Mesendoderm (in vitro differentiated cells): ENCODE measurements at regions not wholly inside any gene's neighbourhood (a gene's known extent, or its start where the extent isn't known, plus 50 kb on each side); places are given as distances from the start of the nearest gene placed in this dataset.

ENCODE experiments used
- DNase-seq: peaks from one replicate; pipeline ENCODE4 v3.0.0; 2013
- H2AK5ac ChIP-seq: 2 replicates; pipeline ENCODE4 v1.6.1; 2013; ENCODE audit warnings: low read length, inconsistent platforms
- H2BK120ac ChIP-seq: 2 replicates; pipeline ENCODE4 v1.6.1; 2013; ENCODE audit warnings: low read depth, mild to moderate bottlenecking, low read length, moderate library complexity, mixed read lengths
- H2BK15ac ChIP-seq: replicated peaks from 2 replicates; pipeline ENCODE4 v1.6.1; 2013; ENCODE audit warnings: low read depth, mild to moderate bottlenecking, moderate library complexity
- H2BK5ac ChIP-seq: 2 replicates; pipeline ENCODE4 v1.6.1; 2013; ENCODE audit warnings: low read length, inconsistent platforms
- H3K18ac ChIP-seq: 2 replicates; pipeline ENCODE4 v1.6.1; 2013; ENCODE audit warnings: mild to moderate bottlenecking, low read length, mixed read lengths
- H3K23ac ChIP-seq: one replicate; pipeline ENCODE4 v1.6.1; 2013; ENCODE audit warnings: low read length
- H3K27ac ChIP-seq: 2 replicates; pipeline ENCODE4 v1.5.1; 2013; ENCODE audit warnings: low read depth, mild to moderate bottlenecking, inconsistent platforms, low read length, moderate library complexity
- H3K27me3 ChIP-seq: 2 replicates; pipeline ENCODE4 v1.6.1; 2013; ENCODE audit warnings: low read length, control low read depth, mild to moderate bottlenecking, inconsistent platforms; ENCODE audit not compliant: insufficient read depth, poor library complexity
- H3K36me3 ChIP-seq: 2 replicates; pipeline ENCODE4 v1.6.1; 2013; ENCODE audit warnings: low read length, inconsistent platforms; ENCODE audit not compliant: control insufficient read depth, insufficient read depth
- H3K4ac ChIP-seq: one replicate; pipeline ENCODE4 v1.6.1; 2013; ENCODE audit warnings: low read depth, mild to moderate bottlenecking, low read length, moderate library complexity
- H3K4me1 ChIP-seq: 2 replicates; pipeline ENCODE4 v1.6.1; 2013; ENCODE audit warnings: low read depth, low read length, inconsistent platforms; ENCODE audit not compliant: control insufficient read depth
- H3K4me2 ChIP-seq: 2 replicates; pipeline ENCODE4 v1.6.1; 2013; ENCODE audit warnings: low read length
- H3K4me3 ChIP-seq: 2 replicates; pipeline ENCODE4 v1.5.1; 2013; ENCODE audit warnings: mild to moderate bottlenecking, low read length
- H3K56ac ChIP-seq: one replicate; pipeline ENCODE4 v1.6.1; 2013; ENCODE audit warnings: low read length
- H3K79me1 ChIP-seq: 2 replicates; pipeline ENCODE4 v1.6.1; 2013; ENCODE audit warnings: low read length, inconsistent platforms
- H3K79me2 ChIP-seq: 2 replicates; pipeline ENCODE4 v1.6.1; 2013; ENCODE audit warnings: mild to moderate bottlenecking, low read length; ENCODE audit not compliant: control insufficient read depth, insufficient read depth
- H3K9ac ChIP-seq: 2 replicates; pipeline ENCODE4 v1.6.1; 2013; ENCODE audit warnings: low read length, inconsistent platforms
- H4K5ac ChIP-seq: one replicate; pipeline ENCODE4 v1.6.1; 2013; ENCODE audit warnings: low read length
- H4K8ac ChIP-seq: one replicate; pipeline ENCODE4 v1.6.1; 2013; ENCODE audit warnings: low read depth, mild to moderate bottlenecking, control low read depth, low read length, moderate library complexity
- WGBS: extraction: QIAGEN DNeasy Blood & Tissue Kit; methylation state at CpG from one replicate; pipeline ENCODE4 v1.1.7; 2013; ENCODE audit warnings: low lambda C conversion rate, missing lambda C conversion rate; ENCODE audit not compliant: insufficient coverage; ENCODE audit errors: extremely low coverage; 5-methylcytosine and 5-hydroxymethylcytosine counted together

DNA sequence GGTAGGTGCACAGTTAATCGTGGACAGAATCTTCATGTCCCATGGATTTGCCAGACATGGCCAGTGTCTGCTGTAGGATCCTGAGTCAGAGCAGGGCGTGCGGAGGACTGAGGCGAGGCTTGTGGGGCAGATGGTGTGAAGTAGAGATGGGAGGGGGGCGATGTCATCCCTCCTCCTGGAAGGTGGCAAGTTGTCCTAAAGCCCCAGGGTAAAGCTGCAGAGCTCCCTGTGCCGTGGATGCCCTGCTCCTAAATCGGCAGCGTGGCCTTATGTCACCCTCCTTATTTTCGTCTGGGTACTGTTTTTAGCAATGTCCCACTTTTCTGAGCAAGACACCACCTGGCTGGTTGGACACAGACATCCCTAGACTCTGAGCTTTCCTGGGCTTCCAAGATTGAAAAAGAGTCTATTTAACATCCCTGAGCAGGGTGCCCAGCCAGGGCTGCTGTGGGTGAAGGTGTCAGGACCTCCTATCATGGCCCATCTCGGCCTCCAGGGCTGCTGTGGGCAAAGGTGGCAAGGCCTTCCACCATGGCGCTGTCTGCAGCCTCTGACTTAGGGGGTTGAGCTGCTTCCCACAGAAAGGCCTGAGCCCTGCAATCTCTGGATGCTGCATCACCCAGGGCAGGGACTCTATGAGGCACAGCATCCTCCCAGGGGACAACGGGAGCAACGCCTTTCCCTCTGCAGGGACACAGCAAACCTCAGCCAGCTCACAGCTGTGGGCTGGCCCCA is 145.4 kb downstream of the TTLL2 start:
- Histone ChIP-seq H3K9ac (no peak overlapping the region), H4K5ac (no peak overlapping the region), H2BK120ac (no peak overlapping the region), H3K4me2 (no peak overlapping the region), H3K4me1 (no peaks in the 10 kb centered on the region), H3K4me3 (no peak overlapping the region), H3K56ac (no peak overlapping the region), H3K27ac (no peak overlapping the region), H3K23ac (no peak overlapping the region), H3K36me3 (no peaks in the 10 kb centered on the region), H2BK15ac (no peak overlapping the region), H3K18ac (no peak overlapping the region), H3K79me2 (no peaks in the 10 kb centered on the region), H3K4ac (no peak overlapping the region), H3K79me1 (no peaks in the 10 kb centered on the region), H2AK5ac (no peak overlapping the region), H3K27me3 (no peaks in the 10 kb centered on the region), H4K8ac (no peak overlapping the region), H2BK5ac (no peak overlapping the region)
- no peak for DNase-seq
- no CpG with 5 or more reads among the region's 13 CpGs for WGBS

DNA sequence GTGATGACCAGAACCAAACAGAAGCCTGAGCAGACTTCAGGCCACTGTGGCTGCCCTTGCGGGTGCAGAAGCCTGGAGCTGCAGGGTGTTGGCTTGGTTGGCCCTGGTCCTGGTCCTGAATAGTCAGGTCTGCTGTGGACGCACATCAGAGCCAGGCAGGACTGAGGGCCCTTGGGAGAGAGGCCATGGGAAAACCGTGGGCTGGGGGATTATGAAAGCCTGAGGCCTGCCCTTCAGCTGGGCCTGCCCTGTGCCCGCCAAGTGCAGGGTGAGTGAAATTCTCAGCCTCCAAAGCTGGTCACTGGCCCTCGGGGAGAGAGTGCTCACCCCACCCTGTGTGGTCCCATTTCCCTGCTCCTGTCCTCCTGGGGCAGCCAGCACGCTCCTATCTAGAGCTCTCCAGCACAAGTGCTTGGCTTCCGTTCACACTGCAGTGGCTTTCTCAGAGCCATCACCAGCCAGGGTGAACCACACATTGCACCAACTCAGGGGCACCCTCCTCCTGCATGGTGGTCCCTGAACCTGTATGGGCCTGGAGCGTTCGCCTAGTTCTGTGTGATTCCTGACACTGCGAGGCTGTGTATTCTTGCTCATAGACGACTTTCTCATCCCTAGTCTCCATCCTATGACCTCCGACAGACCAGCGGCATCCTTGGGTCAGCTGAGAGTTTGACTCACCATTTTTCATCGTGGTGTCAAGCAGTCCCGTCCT is 146.1 kb downstream of the TTLL2 start:
- Histone ChIP-seq H3K79me2 (no peaks in the 10 kb centered on the region), H2BK5ac (no peak overlapping the region), H2BK120ac (no peak overlapping the region), H3K4me2 (no peak overlapping the region), H2BK15ac (no peak overlapping the region), H2AK5ac (no peak overlapping the region), H3K23ac (no peak overlapping the region), H3K27me3 (no peaks in the 10 kb centered on the region), H3K18ac (no peak overlapping the region), H3K4me1 (no peaks in the 10 kb centered on the region), H3K4me3 (no peak overlapping the region), H3K56ac (no peak overlapping the region), H3K4ac (no peak overlapping the region), H3K27ac (no peak overlapping the region), H3K9ac (no peak overlapping the region), H3K79me1 (no peaks in the 10 kb centered on the region), H3K36me3 (no peaks in the 10 kb centered on the region), H4K5ac (no peak overlapping the region), H4K8ac (no peak overlapping the region)
- no peak for DNase-seq
- WGBS = no CpG with 5 or more reads among the region's 15 CpGs

DNA sequence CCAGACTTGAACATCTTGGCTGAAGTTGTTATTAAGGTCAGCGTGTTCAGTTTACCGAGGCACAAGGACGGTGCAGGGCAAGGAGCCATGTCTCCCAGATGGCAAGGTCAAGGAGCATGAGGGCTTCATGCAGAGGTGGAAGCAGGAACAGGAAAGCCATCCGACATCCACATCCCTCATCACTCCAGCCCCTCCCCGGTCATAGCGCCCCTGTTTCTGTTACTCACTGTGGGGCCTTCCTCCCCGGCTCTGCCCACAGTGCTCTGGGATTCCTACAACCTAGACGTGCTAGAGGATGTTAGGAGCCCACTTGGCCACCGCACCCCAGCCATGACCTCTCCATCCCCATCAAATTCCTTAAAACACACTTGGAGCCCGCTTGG is 146.7 kb downstream of the TTLL2 start:
- no peaks in the 10 kb centered on the region for H3K36me3 ChIP-seq
- no peak overlapping the region for H2AK5ac ChIP-seq
- DNase-seq = no peak
- H3K27me3 ChIP-seq = no peaks in the 10 kb centered on the region
- no peak overlapping the region for H4K8ac ChIP-seq
- no peak overlapping the region for H3K18ac ChIP-seq
- no peaks in the 10 kb centered on the region for H3K79me1 ChIP-seq
- no CpG with 5 or more reads among the region's 10 CpGs for WGBS
- H3K79me2 ChIP-seq = no peaks in the 10 kb centered on the region
- H3K9ac ChIP-seq = no peak overlapping the region
- H3K4ac ChIP-seq = no peak overlapping the region
- H3K23ac ChIP-seq = no peak overlapping the region
- no peak overlapping the region for H2BK5ac ChIP-seq
- no peak overlapping the region for H2BK120ac ChIP-seq
- H3K4me1 ChIP-seq = no peaks in the 10 kb centered on the region
- H2BK15ac ChIP-seq = no peak overlapping the region
- no peak overlapping the region for H4K5ac ChIP-seq
- H3K4me2 ChIP-seq = no peak overlapping the region
- no peak overlapping the region for H3K27ac ChIP-seq
- H3K56ac ChIP-seq = no peak overlapping the region
- no peak overlapping the region for H3K4me3 ChIP-seq

DNA sequence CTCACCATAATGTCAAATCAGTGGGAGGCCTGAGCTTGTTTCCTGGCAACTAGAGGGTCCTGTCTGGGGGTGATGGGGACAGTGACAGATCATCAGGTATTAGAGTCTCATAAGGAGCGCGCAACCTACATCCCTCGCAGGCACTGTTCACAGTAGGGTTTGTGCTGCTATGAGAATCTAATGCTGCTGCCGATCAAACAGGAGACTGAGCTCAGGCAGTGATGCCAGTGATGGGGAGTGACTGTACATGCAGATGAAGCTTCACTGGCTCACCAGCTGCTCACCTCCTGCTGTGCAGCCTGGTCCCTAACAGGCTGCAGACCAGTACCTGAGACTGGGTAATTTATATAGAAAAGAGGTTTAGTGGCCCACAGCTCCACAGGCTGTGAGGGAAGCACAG is 147.3 kb downstream of the TTLL2 start:
- no peaks in the 10 kb centered on the region for H3K79me2 ChIP-seq
- no peak overlapping the region for H3K4ac ChIP-seq
- H4K8ac ChIP-seq = no peak overlapping the region
- no peaks in the 10 kb centered on the region for H3K79me1 ChIP-seq
- no peak overlapping the region for H3K18ac ChIP-seq
- no peak overlapping the region for H3K56ac ChIP-seq
- no peak overlapping the region for H4K5ac ChIP-seq
- H3K27ac ChIP-seq = no peak overlapping the region
- no peak overlapping the region for H2BK120ac ChIP-seq
- no CpG with 5 or more reads among the region's 4 CpGs for WGBS
- no peak for DNase-seq
- H2AK5ac ChIP-seq = no peak overlapping the region
- no peak overlapping the region for H2BK15ac ChIP-seq
- H3K4me3 ChIP-seq = no peak overlapping the region
- no peaks in the 10 kb centered on the region for H3K27me3 ChIP-seq
- no peak overlapping the region for H3K9ac ChIP-seq
- no peak overlapping the region for H3K4me2 ChIP-seq
- no peak overlapping the region for H3K23ac ChIP-seq
- H3K36me3 ChIP-seq = no peaks in the 10 kb centered on the region
- H3K4me1 ChIP-seq = no peaks in the 10 kb centered on the region
- H2BK5ac ChIP-seq = no peak overlapping the region

DNA sequence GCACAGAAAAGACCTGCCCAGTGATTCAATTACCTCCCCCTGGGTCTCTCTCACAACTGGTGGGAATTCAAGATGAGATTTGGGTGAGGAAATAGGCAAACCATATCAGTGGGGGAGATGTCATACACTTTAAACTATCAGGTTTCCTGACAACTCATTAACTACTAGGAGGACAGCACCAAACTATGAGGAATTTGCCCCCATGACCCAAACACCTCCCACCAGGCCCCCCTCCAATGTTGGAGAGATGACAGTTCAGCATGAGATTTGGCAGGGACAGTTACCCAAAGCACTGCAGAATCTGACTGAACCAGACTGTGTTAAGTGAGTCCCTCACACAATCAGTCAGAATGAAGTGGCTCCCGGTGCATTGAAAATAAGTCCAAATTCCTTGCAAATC is 148.0 kb downstream of the TTLL2 start:
- no peak overlapping the region for H3K23ac ChIP-seq
- H4K8ac ChIP-seq = no peak overlapping the region
- H3K79me1 ChIP-seq = no peaks in the 10 kb centered on the region
- H3K4me1 ChIP-seq = no peaks in the 10 kb centered on the region
- no peak overlapping the region for H3K4me3 ChIP-seq
- H2BK120ac ChIP-seq = no peak overlapping the region
- no peak overlapping the region for H2AK5ac ChIP-seq
- no peak overlapping the region for H3K9ac ChIP-seq
- no peak overlapping the region for H2BK15ac ChIP-seq
- no peak overlapping the region for H3K18ac ChIP-seq
- DNase-seq = no peak
- no peak overlapping the region for H4K5ac ChIP-seq
- H3K4ac ChIP-seq = no peak overlapping the region
- H3K4me2 ChIP-seq = no peak overlapping the region
- no peaks in the 10 kb centered on the region for H3K36me3 ChIP-seq
- H3K27me3 ChIP-seq = no peaks in the 10 kb centered on the region
- H3K79me2 ChIP-seq = no peaks in the 10 kb centered on the region
- no peak overlapping the region for H3K27ac ChIP-seq
- no CpG with 5 or more reads among the region's 1 CpG for WGBS
- H2BK5ac ChIP-seq = no peak overlapping the region
- no peak overlapping the region for H3K56ac ChIP-seq
